IPS-NIHi11 (cell line): ENCODE measurements at regions not wholly inside any gene's neighbourhood (a gene's known extent, or its start where the extent isn't known, plus 50 kb on each side); places are given as distances from the start of the nearest gene placed in this dataset.
"Not testable (repeated sequence)": the region's sequence is repeated elsewhere in the genome, so short reads cannot be mapped to it uniquely, and the experiment has no call there.

ENCODE experiments used
- DNase-seq: peaks from one replicate; pipeline ENCODE4 v3.0.0; 2012; ENCODE audit warnings: mixed read lengths, low spot score

- no peak for DNase-seq
Observed at GRCh38 chr2:62330959-62331358, 135.0 kb downstream of the B3GNT2 start.

GRCh38 chr2:62329797-62330196, 133.9 kb downstream of the B3GNT2 start:
- no peak for DNase-seq

DNA sequence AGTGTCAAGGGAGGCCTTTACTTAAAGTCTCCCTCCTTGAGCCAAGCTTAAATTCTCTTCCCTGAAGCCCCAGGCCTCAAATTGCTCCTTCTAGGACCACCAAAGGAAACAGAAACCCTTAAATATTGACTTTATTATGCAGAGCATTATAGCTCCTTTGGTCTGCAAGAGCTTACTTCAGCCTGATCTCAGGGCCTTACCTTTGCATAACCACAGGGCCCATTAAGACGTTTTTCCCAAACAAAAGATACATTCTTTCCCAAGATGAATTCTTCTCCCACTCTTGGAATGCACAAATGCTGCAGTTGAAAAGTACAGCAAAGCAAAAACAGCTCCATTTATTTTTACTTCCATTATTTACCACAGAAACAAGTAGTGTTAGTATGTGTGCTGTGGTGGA, 130.8 kb downstream of the B3GNT2 start:
- no peak for DNase-seq

- no peak for DNase-seq
Observed at GRCh38 chr2:62325398-62325797, 129.5 kb downstream of the B3GNT2 start.

DNA sequence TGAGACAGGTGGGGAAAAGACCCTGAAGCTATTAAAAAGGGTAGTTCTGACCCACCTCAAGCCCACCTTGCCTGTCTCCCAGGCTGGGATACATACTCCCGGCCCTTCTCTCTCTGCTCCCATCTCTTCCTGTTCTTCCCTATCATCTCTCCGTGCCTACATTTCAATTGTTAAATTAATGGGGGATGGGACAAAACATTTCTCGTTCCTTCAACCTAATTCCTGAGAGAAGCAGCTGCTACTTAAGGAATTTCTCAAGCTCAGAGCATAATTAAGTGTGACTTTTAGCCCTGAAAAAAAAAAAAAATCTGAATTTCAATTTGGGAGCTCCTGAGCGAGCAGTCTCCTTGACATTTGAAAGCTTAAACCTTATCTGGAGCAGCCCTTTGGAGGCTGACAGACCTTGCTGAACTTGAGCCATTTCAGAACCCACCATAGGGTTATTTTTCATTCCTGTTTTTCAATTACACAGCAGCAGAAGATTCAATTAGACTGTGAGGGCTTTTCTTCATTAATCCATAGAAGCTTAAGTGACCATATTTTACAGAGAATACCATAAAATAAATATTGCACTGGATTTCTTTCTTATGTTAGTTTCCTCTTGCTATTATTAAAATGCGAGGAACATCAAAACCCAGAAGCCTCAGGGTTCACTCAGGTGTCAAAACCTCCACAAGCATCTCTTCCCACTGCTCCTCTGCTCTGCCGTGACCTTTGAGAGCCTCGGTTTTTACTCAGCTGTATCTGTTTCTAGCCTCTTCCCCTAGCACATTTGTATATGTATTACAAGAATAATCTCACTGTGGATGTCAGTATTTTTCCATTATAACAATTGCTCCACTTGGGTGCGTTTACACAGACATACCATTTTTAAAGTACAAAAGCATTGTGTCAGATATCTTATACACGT, 125.7 kb downstream of the B3GNT2 start:
- DNase-seq: no peak

DNA sequence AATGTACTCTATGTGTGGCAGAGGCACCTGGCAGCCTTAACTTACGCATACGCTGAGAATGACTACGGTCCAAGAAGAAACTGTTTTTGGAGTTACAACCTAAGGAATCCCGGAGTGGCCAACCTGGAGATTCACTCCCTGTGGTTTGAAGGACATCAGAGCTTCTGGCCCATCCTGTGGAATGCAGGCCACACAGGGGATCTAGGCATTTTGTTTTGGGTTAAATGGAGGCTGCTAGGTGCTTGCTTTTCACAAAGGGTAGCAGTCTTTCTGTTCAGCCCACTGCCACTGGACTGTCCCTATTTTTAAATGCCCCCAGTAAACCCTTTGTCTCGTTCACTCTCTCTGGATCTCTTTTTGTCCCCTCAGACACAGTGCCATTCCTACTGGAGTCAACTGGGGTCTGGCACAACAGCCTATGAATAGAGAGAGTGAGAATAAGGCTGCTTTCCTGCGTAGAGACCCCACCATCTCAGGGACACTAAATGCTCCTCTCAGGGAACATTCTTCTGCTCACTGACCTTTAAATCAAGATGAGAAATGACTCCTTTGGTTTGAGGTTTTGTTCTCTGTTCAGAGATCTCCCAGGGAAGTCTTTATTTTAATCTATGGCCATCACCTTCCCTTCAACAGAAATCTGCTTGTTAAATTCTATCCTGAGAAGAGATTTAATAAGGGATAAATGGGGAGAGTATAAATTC, 124.9 kb downstream of the B3GNT2 start:
- DNase-seq: no peak

DNA sequence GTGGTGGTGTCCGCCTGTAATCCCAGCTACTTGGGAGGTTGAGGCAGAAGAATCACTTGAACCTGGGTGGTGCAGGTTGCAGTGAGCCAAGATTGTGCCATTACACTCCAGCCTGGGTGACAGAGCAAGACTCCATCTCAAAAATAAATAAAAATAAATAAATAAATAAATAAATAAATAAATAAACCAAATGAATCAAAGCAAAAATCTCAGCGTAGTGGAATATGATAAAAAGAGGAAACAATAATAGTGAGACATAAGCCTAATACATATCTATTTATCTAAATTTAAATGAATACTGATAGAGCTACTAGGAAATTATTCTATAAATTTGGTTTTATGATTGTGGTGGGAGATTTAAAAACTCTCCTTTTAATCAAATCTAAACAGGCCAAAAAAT, 124.2 kb downstream of the B3GNT2 start:
- DNase-seq: not testable (repeated sequence)

DNA sequence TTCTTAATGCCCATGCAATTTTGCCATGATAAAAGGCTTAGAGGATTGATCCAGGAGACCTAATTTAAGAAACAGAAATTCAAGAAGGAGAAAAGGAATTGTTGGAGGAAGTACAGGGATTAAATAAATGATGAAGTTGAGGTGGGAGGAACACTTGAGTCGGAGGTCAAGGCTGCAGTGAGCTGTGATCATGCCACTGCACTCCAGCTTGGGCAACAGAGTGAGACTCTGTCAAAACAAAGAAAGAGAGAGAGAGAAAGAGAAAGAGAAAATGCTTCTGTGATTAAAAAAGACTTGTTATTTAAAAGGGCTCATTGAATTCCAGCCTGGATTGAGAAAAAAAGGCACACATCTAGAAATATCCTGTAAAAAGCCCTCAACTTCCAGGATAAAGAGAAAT, 123.2 kb downstream of the B3GNT2 start:
- DNase-seq: no peak

- DNase-seq: no peak
Observed at GRCh38 chr2:62315476-62315875, 119.6 kb downstream of the B3GNT2 start.

- DNase-seq: no peak
Observed at GRCh38 chr2:62314291-62314690, 118.4 kb downstream of the B3GNT2 start.

GRCh38 chr2:62313449-62314227, 117.7 kb downstream of the B3GNT2 start:
- no peak for DNase-seq

DNA sequence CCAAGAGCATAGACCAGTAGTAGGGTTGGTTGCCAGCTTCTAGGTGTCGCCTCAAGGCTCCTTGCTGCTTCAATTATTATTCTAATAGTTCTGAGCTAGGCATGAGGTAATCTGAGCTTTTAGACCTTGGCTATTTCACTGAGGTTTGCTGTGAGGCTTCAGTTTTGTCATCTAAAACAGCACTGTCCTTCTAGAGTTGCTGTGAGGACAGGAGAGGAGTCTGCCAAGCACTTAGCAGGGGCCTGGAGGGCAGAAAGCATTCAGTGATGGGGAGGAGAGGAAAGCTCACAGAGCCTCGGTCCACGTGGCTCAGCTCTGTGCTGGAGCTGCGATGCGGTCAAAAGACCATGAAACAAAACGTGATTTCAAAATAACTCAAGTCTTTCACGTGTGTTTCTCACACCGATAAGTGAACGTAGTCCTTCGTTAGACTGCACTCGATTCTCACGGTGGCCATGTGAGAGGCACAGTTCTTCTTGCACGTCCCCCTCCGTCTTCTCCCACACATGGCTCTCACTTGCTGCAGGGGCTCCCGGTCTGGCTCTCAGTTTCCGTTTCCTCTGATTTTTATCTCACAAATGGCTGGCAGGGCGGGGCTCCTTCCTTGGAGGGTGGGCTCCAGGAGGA, 113.7 kb downstream of the B3GNT2 start:
- no peak for DNase-seq

- DNase-seq: no peak
Observed at GRCh38 chr2:62309081-62309464, 113.2 kb downstream of the B3GNT2 start.

GRCh38 chr2:62307469-62308389, 111.8 kb downstream of the B3GNT2 start:
- no peak for DNase-seq

- DNase-seq: no peak
Observed at GRCh38 chr2:62306751-62307468, 111.0 kb downstream of the B3GNT2 start.

GRCh38 chr2:62305421-62306176, 109.7 kb downstream of the B3GNT2 start:
- no peak for DNase-seq

DNA sequence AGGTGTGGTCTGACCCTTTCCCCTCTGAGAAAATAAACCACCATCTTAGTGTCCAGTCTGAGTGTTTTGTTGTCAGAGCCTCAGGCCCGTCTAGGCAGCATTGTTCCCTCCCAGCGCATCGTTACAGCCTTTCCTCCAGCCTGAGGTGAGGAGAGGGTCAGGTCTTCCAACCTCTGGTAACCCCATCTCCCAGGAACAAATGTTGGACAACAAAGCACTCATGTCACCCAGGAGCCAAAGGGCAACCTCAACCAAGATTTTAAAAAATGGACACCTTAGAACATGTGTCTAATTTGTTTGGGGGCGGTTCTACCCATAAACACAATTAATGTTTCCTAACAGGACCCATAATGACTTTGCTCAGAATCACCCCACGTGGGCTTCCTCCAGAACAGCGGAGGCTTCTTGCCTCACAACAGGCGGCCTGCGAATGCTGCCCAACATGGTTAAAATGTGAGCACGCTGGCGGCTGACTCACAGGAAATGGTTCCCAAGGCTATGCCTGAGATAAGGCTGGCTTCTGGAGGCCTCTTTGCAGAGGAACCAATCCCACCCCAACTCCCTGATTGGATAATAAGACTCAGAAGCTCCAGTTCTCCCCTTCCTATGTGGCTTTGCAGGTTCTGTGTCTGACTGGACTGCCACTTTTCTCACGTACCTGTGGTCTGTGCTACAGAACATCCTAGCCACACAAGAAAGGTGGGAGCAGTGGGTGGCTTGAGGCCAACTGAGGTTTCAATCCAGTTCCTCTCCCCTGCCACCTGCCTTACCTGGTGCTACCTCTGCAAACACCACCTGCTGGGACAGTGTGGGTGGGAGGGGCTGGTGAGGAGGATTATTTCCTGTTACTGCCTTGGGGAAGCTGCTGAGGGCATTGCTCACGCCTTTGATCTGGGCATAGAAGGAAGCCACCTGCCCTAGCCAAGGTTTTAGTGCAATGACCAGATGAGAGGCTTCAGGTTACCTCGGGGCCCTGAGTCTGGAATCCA, 108.8 kb downstream of the B3GNT2 start:
- peak; percentile 64 for DNase-seq

DNA sequence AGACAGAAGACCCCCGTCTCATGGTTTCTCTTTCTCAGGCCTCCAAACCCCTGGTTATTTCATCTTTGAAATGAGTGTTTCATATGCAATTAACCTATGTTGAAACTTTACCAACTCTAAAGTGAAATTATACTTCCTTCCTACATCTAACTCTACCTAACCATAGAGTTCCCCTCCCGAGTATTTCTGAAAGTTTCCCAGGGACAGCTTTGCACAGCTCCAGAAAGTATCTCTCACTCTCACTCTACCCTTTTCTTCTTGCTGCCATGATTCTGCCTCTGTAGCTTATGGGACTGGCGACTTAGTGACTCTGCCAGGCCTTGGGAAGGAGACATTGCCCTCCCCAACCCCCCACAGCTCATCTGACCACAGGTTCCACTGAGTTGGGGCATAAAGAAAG, 107.9 kb downstream of the B3GNT2 start:
- DNase-seq: no peak
